HG02981 (cell line): ENCODE measurements at regions not wholly inside any gene's neighbourhood (a gene's known extent, or its start where the extent isn't known, plus 50 kb on each side); places are given as distances from the start of the nearest gene placed in this dataset.
"Not testable (repeated sequence)": the region's sequence is repeated elsewhere in the genome, so short reads cannot be mapped to it uniquely, and the experiment has no call there.

Source experiments
- ATAC-seq: cut with Tn5 transposase; IDR thresholded peaks from one replicate; pipeline ENCODE4 v1.9.1; 2021; ENCODE audit warnings: mild to moderate bottlenecking, moderate library complexity; ENCODE audit not compliant: unreplicated experiment

DNA sequence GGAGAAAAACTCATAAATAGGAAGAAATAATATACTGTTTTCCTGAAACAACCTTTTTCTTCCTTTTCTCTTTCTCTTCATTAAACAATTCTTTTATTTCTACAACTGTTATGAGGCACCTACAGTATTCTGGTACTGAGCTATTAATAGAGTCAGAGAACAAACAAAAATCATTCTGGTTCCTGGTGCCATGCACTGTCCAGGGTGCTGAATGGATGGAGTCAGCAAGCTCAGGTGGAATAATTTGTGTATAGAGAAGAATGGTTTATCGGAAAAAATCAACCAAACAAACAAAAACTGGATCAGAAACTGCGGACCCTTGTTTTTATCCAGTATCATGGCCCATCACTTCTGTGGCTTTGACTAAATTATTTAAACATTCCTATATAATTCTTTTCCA is 430.3 kb upstream of the GOT2 start:
- no peak for ATAC-seq

DNA sequence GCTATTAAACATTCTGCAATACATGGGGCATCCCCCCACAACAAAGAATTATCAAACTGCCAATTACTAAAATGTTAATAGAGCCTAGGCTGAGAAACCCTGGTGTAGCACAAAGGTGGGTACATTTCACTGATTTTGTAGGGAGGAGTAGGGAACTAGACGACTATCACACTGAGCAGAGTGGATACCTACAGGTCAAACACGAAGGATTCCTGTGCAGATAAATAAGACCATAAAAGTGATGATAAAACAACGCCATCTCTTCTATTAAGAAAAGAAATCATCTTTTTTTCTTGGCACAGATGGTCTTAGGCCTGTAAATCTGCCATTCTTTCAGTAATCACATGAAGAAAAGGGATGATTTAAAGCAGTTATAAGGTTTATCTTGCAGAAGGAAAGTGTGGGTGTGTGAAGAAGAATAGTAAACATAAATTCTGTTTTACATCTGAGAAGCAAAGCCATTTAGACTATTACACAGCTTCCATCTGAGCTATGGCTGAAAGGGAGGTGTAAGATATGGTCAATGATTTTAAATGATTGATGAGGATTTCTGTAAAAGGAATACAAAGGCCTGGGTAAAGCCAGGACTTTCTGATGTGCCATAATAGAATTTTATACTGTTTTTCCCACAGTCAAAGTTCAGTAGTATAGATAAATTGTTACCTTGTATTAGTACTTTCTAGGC is 429.4 kb upstream of the GOT2 start:
- no peak for ATAC-seq

DNA sequence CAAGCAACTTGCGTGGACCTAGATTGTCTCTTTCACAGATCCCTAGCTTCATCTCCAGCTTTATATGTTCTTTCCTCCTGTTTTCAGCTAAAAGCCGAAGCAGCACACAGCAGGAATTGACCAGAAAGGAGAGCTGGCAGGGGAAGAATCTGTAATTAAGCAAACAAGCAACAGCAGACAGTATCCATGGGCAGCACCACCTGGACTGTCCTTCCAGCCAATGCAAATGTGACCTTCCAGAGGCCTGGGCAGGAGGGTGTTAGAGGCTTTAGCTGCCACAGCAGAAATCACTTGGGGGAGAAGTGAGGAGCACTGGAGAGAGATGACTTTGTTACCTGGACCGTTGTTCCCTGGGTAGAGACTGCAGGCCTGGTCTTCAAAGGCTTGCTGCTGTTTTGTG is 427.6 kb upstream of the GOT2 start:
- ATAC-seq = no peak

DNA sequence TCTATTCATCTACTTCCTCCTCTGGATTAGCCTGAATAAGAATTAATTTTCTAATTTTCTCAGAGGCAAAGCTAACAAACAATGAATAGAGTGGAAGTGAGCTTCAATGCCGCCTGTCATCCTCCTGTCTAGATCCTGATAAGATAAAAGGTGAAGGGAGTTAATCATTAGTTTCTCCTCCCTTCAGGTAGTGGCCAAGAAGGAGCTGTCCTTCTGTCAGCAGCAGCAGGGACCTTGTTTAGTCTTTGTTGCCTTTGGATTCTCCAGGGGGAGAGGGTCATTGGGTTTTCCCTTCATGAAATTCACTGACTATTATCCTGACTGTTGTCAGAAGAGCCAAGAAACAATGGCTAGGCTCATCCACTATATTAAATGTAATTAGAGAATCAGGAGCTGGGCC is 420.2 kb upstream of the GOT2 start:
- ATAC-seq = no peak

DNA sequence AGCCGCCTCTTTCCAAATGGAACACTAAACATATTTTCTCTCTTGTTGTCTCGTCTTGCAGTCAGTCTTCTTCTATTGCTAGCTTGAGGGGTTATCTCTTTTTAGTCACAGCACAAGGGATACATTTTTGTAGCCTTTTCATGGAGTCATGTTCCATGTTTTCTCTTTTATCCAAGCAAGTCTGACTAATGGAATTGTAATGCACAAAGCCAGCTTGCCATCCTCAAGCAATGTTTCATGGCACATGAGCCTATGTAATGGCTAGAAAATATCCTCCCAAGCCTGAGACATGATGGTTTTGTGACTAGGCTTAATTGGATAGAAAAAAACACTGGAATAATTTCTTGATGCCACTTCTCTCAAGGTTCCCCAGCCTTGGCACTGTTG is 414.6 kb upstream of the GOT2 start:
- ATAC-seq = no peak

DNA sequence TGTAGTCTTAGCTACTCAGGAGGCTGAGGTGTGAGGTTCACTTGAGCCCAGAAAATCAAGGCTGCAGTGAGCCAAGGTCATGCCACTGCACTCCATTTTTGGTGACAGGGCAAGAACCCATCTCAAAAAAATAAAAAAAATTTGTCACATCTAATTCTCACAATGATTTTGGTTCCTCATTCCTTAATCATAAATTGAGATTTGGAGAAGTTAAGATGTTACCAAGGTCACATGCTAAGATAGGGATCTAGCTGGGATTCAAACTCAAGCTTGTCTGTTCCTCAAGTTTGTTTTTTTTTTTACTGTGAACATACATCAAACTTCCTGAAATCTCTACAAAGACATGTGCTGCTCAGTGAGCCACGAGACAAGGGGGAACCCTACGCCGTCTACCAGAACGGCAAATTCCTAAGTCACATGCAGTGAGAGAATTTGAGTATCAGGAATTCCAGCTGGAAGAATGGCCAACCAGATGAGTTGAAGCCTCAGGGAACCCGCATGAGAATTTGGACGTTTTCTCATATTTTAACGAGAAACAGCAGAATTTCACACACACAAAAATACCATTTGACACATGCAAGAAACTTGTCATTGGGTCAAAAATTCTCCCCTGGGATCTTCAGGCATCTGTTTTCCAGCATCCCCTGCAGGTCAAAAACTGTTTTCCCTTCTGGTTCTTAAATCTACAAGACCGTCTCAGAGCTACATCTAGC is 414.1 kb upstream of the GOT2 start:
- ATAC-seq = no peak

DNA sequence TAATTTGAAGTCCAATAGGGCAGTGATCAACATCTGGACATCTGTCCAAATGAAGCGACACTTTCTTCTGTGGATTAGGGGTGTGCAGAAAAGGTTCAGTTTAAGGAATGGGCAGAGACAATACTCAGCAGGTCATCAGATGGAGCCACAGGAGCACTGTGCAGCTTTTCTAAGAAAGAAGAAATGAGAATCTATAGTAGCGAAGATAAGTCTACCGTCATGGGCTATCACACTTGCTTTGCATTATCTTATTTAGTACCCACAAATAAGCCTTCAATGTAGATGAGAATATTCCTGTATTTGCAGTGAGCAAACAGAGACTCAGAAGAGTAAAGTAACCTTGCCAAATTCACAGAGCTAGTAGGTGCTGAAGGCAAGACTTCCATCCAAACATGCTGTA is 412.0 kb upstream of the GOT2 start:
- no peak for ATAC-seq

DNA sequence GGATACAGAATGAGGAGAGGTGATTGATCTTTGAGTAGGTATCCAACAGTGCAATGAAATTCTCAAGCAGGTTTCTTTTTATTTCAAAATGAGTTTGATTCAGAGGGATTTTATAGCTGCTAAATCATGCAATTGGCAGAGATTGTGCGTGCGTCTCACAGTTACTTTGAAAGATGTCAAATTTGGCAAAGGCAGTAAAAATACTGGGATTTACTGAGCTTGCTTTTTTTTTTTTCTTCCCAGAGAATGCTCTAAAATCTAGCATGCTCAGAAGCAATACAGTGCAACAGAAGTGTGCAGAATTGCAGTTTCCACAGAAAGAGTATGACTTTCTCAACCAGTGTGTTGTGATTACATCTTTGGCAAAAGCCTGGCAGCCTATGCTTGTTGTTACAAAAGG is 410.7 kb upstream of the GOT2 start:
- no peak for ATAC-seq

DNA sequence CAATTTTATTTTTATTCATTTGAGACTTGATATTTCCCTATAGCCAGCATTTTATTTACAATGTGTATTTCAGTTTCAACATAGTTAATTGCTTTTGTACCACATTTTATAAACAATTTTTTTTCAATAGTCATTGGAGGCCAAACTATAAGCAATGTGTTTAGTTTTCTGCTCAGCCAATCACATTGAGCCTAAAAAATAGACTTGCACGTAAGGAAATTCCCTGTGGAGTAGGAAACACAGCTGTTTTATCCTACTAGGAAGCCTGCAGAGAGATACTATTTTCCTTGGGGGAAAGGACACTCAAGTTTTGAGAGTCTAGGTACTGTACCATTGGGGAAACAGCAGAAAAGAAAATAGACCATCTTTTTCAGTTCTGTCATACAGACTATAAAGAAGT is 410.2 kb upstream of the GOT2 start:
- no peak for ATAC-seq

DNA sequence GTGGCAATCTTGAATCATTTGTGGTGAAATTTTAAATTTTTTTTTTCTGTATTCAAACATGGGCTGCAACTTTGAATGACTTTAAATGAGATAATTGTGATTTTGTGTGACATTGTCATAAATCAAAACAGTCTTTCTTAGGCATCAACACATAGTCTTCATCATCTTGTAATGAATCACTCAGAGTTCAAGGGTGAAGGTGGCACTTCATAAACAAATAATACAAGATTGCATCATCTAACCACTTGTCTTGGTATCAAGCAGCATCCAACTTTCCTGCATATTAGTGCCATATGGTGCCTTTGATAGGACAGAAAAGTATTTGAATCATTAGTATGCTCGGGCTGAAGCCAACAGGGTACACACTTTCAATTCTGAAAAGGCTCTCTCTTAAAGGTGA is 392.4 kb upstream of the GOT2 start:
- no peak for ATAC-seq

DNA sequence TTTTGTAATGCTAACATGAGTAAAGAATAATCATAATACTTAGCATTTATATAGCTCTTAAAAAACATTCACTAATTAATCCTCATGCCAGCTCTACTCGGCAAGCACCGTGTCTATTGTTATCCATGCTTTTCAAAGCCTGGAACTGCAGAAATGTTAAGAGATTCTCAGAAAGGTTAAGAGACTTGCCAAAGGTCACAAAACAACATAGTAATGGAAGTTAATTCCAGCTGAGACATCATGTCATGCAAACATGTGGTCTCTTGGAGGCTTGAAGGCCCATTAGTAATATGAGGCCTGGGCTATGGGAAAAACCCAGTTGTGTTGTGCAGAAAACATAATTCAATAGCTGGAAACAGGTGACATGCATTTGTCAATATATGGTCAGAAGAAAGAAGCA is 389.9 kb upstream of the GOT2 start:
- ATAC-seq = no peak

DNA sequence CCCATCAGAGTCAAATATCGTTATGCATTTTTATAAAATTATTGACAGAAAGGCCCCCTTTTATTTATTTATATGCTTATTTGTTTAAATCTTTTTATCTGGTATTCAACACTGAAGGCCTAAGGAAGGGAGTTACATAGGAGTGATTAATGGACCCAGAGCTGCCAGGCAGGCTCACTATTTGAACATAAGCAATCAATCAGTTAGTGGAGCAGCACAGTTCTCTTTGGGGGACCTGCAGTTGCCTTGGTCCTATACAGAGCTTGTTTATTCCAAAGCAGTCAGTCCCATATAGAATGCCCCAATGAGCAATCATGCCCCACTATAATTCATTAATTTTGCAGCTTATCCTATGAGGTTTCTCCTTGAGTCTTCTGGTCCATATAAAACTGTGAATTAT is 389.4 kb upstream of the GOT2 start:
- ATAC-seq = no peak

DNA sequence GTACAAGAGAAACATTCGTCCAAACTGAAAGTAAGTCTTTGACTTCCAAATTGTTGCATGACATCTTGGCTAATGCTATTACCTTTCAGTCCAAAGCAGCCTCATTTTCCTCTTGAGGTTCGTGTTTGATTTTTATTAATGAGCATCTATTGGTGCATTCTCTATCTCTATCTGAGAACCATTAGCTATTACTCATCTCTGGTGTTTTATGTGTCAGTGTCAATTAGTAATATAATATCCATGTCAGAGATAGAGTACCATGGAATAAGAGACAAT is 388.1 kb upstream of the GOT2 start:
- ATAC-seq = no peak

DNA sequence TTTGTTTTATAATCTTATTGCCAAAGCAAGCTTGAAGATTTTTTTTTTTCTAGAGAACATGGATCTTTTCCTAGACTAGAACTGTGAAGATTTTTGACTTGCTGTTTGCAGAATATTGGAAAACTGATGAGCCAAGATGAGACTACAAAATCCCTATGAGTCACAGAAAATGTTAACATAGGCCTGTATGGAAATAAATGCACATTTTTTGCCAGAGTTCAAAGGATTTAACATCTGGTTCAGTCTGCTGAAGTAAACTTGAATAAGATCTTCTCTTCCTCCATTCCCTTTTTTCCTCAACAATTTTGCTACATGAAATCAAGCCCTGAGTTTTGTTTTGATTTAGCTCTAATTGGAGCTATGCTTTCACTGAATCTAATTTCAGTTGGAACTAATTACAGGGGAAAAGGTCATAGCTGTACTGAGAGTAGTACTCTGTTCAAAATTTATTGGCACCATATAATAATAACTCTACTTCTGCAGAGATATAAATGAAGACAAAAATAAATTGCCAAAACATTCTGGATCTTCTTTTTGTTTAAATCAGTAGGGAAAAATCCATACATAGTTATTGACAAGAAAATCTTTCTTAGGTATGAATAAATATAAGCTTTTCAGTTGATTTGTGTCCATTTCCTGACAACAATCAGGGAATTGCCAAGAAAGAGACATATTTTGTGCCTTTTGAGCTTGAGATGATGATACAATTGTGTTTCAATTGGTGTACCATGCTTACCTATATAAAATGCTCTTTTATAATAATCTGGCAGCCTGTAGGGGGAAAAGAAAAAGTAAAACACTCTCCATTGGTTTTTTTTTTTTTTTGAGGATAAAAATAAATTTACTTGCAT is 387.5 kb upstream of the GOT2 start:
- ATAC-seq = no peak

DNA sequence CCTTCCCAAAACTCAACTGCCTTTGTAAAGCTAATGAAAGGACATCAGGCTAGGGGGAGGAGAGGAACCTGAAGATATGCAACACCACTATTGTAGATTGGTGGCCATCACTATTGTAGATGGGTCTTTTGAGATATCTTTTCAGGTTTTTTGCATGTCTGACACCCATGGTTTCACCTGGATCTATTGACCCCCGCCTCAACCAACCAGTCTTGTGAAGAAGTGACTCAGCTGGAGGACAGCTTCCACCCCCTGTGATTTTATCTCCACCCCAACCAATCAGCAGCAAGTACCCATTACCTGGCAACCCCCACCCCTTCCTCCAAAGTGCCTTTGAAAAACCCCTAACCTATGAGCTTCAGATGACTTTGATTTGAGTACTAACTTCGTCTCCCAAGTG is 382.6 kb upstream of the GOT2 start:
- no peak for ATAC-seq

DNA sequence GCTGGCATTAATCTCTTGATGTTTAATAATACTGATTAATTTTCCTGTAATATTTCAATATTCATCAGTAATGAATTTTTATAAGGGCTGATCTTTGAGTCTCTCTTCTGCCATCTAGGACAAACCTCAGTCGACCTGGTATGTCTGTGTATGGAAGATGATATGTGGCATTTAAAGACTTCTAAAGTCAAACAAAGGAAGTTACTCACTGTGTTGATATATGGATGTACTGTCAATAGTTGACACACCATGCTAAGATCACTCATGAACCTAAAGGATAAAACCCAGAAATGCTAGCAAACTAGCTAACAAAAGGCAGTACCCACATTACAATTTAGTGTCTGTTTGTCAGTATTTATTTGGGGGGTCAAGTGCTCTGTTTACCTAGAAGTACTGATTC is 380.7 kb upstream of the GOT2 start:
- ATAC-seq = no peak

DNA sequence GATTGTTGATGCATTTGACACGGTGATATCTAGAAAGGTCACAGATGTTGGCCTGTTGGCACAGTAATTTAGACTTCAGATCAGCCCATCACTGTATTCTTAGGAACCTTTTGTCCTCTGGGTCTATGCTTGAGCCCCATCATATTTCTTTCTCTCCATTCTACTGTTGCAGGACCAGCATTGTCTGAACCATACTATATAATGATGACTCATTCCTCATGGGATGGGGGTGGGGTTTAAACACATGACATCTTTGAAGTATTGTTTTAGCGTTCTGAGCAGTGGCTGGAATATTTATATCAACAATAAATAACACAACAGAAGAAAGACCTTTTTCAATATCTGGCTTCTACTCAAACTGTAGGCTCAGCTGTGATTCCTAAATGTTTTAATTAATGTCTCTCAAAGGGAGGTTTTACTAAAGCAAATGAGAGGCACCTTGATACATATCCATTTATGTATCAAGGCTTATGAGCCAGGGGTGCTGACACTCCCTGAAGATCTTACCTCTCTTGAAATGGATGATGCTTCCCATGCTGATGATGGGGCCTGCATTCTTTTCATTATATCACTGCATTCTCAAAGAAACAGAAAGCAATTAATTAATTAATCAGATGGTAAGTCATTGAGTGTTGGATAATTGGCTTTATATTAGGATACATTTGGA is 379.0 kb upstream of the GOT2 start:
- no peak for ATAC-seq

DNA sequence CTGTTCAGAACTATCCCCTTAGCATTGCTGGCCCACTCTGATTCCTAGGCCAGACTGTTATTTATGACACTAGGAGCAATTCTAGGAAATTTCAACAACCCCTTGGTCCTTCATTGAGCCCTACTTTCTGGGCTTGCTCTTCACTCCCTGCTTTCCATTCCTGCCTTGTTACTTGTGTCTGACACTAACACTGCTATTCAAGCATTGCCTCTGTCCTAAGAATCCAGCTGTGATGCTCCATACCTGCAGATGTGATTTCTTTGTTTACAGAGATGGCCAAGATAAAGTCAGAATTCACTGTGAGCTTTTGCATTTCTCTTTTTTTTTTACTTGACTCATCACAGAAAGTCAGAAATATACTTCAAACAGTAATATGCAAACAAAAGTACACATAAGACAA is 377.2 kb upstream of the GOT2 start:
- ATAC-seq = no peak

DNA sequence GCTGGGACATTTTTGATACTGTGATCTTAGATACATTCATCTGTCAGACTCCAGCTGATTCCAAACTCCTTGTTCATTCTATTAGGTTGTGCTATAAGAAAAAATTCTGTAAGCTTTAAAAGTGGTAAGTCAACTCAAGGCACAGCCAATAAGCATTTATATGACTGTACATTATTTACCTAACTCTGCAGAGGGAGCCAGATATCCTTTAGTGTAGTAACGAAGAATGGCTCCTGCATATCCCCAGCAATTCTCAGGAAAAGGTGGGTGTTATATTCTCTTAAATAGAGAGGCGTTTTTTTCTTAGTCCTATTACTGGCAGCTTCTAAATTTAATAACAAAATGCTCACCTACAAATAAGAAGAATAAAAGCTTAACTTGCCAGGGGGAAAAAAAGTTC is 374.3 kb upstream of the GOT2 start:
- no peak for ATAC-seq

DNA sequence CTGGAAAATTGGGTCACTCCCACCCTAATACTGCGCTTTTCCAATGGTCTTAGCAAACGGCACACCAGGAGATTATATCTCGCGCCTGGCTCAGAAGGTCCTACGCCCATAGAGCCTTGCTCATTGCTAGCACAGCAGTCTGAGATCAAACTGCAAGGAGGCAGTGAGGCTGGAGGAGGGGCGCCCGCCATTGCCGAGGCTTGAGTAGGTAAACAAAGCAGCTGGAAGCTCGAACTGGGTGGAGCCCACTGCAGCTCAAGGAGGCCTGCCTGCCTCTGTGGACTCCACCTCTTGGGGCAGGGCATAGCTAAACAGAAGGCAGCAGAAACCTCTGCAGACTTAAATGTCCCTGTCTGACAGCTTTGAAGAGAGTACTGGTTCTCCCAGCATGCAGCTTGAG is 362.6 kb upstream of the GOT2 start:
- not testable (repeated sequence) for ATAC-seq

DNA sequence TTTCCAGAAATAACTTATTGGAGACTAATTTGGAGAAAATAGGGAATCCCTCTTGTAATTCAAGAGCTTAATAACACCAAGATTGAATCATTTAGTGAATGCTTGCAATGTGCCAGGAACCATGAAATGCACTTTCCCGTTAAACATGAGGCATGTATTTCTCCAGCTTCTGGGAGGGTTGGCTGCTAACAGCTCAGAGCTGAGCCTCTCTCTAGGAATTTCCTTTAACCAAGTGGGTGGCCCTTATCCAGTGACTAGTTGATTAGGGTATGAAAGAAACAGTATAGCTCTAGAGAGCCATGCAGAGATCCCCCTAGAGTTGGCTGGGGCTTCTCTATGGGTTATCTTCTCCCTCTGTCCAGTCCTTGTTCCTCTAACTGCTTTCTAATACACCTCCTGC is 356.4 kb upstream of the GOT2 start:
- no peak for ATAC-seq

DNA sequence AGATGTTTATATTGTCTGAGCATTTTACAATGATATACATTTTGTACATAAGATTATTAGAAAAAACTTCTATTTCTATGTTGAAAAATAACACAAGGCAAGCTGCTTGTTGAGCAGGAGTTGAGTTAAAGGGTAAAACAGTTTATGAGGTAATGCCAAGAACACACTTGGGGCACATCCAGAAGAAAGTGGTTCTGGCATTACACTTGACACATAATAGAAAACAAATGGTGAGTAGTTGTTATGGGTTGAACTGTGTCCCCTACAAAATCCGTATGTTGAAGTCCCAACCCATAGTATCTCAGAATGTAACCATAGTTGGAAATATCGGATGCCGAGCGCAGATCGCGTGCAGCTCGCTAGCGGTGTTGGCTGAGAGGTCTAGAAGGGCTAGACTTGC is 354.3 kb upstream of the GOT2 start:
- no peak for ATAC-seq
